GM03348 (cell line): ENCODE measurements at regions not wholly inside any gene's neighbourhood (a gene's known extent, or its start where the extent isn't known, plus 50 kb on each side); places are given as distances from the start of the nearest gene placed in this dataset.

ENCODE experiments used
- DNase-seq: peaks from one replicate; pipeline ENCODE4 v3.0.0; 2012; ENCODE audit warnings: low spot score

DNA sequence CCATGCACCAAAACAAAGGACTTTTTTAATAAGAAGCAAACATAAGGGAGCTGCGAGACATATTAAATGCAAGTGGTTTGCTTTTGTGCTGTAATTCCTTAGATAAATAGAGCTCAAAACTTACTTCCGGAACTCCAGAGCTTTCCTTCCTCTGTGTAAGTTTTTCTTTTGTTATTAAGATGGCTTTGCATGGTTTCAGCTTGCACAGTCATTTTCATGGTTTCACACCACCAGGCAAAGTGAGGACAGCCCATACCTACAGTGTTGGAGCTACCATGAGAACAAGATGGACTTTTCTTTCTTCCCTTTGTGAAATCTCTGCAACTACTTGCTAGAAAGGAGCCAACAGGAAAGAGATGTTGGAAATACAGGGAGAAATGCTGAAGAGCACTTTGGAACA is 368.0 kb downstream of the SETD4 start:
- DNase-seq: no peak

DNA sequence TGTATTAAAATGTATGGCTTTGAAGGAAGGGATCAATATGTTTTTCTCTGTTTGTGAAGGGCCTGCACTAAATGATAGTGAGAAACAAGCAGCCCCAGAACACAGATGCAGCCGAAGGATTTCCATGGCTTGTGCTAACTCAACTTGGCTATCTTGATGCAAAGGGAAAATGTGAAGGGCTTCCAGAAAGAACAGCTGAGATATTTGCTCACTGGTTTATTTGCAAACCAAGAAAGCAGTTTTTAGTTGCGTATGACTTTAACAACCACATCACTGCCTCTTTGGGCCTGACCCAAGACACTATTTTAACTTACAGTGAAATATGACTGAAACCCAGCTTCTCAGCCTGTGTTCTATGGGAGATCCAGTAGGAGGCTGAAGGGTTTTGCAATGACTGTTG is 369.9 kb downstream of the SETD4 start:
- no peak for DNase-seq

DNA sequence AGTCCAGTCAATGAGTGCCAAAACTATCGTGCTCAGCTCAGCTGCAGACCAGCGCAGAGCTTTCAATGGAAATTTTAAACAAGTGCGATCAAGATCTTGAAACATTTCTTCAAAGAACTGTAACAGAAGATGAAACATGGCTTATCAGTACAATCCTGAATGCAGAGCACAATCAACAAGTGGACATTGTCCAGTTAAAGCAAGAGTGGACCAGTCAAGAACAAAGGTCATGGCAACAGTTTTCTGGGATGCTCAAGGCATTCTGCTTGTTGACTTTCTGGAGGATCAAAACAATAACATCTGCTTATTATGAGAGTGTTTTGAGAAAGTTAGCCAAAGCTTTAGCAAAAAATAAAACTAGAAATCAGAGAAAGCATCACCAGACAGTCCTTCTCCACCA is 374.2 kb downstream of the SETD4 start:
- DNase-seq: no peak

DNA sequence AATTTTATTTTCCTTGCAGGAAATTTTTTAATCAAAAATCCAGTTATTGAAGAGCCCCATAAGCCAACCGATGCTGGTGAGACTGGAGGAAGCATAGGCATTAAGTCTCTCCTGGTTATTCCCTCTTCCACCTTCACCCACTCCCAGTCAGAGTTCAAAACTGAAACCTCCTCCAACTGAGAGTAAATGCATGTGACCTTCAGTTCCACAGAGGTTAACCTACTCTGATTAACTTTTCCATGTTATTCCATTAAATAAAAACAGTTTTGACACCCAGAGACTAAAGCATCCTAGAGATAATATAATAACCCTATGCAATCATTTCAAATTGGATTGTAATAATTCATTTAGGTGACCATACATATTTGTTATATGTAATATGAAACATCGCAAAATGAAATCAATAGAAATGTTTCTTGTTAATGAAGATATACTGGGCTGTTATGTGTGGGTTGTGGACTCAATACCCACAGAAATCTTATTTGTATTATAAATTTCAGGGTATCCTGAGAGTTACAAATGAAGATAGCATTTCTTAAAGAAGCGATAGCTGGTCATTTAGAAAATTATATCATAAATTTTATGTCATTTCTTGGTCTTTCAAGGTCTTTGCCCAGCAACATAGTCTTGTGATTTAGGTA is 376.5 kb downstream of the SETD4 start:
- DNase-seq: no peak

DNA sequence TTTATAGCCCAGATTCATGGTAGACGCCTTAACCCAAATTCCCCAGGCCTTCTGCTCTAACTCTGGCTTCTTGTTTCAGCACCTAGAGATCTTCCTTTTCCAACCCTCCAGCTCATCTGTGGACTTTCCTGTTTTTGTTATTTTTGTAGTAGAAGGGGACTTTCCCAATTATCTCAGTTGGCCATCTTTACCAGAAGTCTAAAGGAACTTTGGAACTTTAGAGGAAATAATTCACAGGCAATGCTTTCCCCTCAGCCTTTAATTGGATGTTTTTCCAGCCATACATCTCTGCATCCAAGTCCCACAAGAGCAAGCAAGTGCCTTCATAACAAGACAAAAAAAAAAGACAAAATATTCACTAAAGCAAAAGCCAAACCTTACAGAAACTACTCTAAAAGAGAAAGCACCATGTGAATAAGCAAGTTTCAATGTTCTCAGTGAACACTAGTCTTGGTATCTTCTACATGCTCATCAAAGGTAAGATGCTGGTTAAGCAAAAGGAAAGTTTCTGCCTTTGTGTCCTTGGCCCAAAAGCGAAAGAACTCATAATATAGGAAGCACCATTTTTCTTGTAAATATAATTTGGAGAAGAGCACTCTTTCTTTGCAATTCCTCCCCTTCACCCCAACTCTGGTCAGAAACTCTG is 377.3 kb downstream of the SETD4 start:
- DNase-seq: no peak

DNA sequence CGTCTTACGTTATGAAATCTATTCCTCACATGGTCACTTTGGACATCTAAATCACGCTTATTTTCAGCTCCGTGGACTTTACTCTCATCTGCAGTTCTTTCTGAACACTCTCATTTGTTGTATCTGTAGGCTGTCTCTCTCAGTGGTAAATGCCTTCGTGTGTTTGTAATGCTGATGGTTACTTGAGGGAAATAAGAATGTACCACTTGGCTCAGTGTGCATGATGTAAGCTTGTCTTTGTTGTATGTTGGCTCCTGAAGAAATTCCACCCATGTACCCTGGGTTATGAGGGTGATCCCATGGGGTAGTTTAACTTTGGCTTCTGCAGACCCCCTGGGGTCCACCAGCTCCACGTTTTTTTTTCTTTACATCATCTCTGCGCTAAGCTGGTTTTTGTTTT is 378.4 kb downstream of the SETD4 start:
- DNase-seq: no peak

DNA sequence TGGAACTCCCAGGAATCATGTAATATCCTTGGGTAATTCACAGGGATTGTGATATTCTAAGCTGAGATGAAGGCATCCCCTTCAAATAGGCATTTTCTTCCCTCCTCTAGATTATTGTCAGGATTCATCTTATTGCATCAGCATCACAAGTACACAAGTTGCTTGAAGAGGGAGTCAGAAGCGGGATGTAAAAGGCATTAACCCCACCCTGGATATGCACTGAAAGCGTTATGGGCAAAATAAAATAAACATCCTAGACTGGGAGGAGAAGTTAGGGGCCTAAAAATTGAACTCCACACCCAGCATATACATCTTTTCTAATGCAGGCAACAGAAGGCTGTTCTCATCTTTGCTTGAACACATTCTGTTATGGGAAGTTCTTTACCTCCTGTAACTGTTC is 381.2 kb downstream of the SETD4 start:
- DNase-seq: no peak

DNA sequence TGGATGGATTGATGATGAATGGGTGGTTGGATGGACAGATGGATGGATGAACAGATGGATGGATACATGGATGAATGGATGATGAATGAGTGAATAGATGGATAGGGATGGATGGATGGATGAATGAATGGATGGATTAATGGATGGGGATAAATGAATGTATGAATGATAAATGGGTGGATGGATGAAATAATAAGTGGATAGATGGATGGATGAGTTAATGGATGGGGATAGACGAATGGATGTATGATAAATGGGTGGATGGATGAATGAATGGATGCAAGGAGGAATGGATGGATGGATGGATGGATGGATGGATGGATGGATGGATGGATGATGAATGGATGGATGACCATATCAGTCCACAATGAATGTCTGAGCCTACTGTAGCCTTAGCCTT is 381.9 kb downstream of the SETD4 start:
- no peak for DNase-seq

DNA sequence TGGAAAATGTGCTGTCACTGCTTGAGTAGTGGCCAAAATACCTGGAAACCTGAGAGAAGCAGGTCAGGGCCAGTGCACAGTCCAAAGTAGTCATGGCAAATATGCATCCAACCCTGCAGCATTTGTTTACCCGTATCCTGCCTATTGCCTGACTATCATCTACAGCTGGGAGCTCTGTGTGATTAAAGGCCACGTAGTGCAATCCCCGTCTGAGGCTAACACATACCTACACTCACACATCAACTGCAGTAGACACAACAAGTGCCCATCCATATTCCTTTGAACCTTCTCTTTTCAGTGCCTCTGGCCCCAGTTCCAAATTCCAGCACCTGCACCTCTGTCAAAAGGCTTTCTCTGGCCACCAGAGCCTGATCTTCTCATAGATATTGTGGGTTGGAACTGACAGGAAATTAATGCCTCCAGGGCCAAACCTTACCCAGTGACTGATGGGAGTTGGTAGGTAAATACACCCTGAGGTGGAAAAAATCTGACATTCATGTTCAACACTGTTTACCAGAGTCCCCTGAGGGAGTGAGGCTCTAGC is 383.0 kb downstream of the SETD4 start:
- DNase-seq: no peak

DNA sequence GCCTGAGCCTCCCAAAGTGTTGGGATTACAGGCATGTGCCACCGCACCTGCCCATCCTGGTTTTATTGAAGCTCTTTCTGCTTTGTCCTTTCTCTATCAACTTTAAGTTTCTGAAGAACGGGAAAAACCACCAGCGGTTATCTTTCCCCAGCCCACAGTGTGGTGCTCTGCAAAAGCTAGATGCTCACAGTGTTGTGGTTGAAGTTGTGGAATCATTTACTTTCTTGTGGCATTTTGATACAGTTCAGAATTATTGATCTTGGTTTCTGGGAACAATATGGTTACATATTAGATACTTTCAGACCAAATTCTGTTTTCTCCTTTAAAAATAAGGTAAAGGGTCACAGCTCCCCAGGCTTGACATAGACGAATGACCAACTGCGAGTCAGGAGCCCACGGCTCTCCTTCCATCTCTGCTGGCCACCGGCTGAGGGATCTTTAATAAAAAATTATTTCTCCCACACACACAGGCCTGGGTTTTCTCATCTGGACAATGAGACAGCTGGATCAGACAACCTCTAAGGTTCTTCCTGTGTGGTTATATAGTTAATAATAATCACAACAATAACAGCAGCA is 385.3 kb downstream of the SETD4 start:
- DNase-seq: no peak

DNA sequence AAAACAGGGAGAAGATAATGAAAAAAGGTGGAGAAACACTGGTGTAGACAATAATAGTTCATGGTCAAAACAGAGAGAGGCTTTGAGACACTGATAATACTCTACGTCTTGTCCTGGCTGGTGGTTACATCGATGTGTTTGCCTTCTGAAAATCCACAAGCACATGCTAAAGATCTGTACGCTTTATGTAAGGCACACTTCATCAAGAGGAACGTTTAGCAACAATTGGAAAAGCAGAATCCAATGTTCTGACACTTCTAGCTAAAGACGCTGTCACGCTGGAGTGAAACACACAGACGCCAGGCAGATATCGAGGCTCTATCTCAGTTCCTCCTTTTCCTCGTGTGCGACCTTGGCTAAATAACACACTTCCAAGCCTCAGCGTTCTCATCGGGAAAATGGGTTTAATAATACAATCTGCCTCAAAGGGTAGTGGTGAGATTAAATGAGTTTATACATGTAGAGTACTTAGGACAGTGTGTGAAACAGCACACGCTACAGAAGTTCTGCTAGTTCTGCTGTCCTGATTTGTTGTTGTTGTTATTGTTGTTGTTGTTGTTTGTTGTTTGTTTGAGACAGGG is 386.1 kb downstream of the SETD4 start:
- DNase-seq: no peak

DNA sequence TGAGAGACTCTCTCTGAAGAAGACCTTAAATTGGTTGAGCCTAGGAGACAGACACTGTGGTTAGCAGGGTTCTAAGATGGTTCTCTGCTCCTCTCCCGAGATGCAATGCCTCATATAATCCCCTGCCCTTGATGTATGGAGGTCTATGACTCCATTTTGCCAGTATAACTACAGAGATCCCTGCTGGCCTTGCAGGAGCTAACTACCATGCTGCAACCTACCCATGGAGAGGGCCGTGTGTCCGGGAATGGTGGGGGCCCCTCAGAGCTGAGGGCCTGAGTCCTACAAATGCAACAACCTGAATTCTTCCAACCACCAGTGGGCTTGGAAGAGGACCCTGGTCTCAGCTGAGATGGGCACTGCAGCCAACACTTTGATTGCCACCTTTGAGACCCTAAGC is 388.0 kb downstream of the SETD4 start:
- no peak for DNase-seq

DNA sequence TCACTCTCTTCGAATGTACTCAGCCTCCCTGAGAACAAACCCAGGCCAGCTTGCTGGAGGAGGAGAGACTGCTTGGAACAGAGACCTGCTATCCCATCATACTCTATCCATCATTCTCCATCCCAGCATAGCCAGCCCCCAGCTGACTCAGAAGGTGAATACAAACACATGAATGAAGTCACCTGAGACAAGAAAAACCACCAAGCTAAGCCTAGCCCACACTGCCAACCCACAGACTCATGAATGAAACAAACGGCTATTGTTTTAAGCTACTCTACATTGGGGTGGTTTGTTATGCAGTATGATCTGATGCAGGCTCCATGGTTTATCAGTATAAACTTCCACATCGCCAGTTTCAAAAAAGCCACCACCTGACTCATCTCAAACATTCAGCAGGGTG is 395.6 kb downstream of the SETD4 start:
- DNase-seq: no peak

DNA sequence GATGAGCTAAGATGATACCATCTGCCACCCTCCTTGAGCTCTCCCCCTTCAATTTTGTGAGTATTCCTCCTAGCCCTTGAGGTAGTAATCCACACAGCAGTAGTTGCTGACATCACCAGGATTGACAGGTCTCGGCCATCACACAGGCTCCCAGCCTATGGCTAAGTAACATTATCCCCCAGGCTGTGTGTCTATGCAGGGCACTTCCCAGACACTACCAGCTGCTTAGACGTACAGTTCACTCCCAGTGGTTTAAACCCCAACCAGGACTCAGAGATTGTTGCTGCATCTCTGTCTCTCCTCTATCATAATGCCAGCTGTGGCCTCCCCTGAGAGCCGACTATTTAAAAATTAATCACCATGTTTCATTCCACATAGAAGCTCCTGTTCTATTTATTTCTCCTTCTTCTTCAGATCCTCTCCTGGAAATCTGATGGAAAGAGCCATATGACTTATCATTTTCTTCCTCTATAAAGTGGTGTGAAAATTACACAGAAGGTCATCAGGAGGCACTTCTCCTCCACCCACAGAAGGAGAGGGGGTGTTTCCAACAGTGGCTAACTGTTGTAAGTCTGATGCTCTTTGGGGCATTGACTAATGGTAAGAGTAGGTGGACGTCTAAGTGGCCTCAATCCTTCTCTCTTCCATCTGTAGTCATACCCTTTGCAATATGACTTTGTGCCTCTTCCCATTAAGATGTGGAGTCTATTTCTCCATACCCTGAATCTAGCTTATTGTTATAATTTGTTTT is 396.3 kb downstream of the SETD4 start:
- no peak for DNase-seq

DNA sequence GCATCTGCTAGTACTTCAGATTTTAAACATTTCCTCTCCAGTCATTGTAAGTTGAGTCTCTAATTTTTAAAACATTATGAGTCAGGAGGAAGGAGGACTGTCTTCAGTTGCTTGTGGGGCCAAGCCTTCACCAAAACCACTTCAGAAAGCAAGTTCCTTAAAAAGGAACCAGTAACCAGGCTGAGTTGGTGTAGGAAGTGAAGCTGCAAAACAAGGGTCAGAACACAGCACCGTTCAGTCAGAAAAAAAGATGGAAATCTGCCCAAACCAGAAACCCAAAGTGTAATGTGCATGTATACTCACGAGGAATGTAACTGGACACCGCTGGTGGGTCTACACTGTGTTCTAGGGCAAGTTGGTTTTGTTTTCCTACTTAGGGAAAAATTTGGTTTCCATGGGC is 402.1 kb downstream of the SETD4 start:
- peak; percentile 67 for DNase-seq

DNA sequence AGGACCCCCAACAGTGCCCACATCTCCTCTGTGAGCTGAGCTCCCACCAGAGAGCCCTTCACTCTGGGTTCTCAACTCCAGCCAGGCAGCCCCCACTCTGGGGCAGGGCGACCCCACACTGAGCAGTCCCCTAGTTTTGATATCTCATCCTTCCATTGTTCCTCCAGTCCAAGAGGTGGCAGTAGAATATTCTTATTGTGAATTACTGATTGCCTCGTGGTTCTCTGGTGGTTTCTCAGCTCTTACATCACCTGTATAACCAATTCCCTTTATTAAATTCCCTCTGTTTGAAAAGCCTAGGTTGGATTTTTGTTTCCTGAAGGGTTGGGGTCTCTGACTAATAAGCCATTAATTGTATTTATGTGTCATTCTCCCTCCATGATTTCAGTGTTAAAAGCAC is 407.5 kb downstream of the SETD4 start:
- DNase-seq: no peak

DNA sequence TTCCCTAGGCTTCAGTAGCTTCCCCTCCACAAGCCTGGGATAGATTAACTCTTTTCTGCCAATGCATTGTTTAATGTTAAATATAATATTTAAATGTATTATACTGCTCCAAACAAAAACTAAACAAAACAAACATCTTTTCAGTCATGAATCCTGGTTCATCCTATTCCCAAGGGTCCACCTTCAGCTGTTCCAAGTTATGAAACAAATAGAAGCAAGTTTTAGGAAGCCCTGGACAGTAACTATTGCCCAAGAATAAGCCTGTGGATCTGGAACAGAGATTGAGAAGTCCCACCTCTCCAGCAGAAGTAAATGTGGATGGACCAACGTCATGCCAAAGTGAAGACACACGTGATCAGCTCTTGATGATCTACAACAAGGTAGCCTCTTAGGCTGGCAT is 408.1 kb downstream of the SETD4 start:
- no peak for DNase-seq

DNA sequence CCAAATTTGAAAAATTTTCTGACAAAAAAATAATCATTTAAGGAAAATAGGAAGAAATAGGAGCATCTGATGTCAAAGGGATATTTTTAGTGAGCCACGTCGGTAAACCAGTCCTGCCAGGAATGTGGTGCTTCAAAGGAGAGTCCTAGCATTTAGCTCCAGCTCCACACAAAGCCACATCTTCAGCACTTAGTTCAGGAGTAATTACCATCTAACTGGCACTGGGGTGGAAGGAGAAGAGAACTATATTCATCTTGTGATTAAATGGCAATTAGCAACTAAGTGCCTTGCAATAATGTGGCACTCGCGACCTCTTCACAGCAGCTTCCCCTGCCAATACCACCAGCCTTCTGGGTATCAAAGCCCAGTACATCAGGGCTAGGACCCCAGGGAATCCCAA is 409.1 kb downstream of the SETD4 start:
- DNase-seq: no peak

DNA sequence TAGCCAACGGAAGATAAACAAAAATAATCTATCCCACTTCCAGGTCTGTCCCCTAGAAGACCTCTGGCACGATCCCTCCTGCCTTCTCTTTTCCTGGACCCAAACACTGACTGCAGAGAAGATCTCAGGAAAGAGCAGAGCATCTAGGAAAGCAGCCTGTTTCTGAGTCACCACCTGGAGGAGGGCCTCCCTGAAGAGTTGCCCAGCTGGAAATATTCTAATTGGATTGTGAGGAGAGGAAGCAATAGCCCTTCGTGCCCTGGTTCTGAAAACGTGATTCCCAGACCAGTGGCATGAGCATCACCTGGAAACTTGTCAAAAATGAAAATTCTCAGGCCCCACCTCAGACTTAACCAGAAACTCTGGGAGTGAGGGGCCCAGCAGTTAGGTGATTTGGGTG is 411.1 kb downstream of the SETD4 start:
- DNase-seq: peak; percentile 76

DNA sequence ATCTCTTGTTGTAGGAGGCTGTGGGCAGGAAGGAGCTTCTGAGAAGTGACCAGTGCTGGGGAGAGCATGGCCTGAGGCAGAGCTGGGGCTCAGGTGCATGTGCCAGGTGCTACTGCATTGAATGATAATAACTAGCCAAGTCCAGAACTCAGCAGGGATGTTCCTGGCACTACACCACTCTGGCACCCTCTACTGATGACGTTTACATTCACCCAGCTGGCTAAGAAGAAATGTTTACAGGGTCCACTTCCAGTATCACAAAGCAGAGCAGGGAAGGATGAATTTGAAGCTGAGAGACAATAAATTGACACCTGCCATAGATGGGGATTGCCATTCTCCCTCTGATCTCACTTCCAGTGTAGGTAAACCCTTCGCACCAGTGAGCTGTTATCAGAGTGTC is 411.8 kb downstream of the SETD4 start:
- no peak for DNase-seq

DNA sequence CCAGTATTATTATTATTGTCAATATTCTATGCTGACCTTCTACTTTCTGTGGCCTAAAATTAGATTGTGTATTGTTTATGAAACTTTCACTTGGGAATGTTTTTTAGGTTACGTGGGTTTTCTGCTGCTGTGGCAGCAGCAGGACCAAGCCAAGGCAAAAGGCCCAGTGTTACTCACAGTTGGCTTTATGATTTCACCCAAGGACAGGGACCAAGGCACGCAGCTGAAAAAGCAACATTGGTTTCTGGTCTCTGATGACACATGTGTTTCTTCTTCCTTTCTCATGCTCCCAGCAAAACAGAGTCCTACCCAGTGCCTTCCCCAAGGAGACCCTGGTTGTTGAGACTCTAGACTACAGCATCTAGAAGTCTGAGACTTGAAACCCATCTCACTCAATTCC is 413.7 kb downstream of the SETD4 start:
- peak; percentile 54 for DNase-seq

DNA sequence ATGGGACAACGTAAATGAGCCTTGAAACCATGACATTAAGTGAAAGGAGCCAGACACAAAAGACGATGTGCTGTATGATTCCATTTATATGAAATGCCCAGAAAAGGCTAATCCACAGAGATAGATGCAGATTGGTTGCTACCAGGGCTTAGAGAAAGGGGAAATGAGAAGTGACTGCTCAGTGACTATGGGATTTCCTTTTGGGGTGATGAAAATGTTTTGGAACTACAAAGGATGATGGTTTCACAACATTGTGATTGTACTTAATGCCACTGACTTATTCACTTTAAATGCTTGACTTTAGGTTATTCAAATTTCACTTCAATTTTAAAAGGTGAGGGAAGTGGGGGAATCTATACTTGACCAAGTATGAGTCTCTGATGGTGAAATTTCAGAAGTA is 414.3 kb downstream of the SETD4 start:
- DNase-seq: no peak

DNA sequence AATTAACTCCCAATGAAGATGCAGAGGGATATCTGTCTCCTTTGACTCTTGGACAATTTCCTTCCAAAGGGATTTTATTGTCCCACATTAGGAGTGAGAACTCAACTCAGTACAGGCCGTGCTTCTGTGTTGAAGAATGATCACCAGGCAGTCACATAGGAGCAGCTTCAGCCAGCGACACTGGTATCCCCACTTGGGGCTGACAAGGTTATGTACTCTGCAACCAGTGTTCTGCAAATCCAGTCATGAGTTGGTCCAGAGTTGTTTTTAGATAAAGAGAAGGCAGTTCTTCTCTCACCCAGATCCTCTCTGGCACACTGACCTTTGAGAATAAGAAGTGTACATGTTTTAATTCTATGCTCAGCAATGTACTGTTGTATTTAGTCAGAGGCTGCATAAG is 415.8 kb downstream of the SETD4 start:
- no peak for DNase-seq
